ENCODE measurements at regions not wholly inside any gene's neighbourhood (a gene's known extent, or its start where the extent isn't known, plus 50 kb on each side); places are given as distances from the start of the nearest gene placed in this dataset.
A peak's percentile ranks its signal among the peaks of the same experiment; 100 is the strongest.

- no peak for FAIRE-seq
Observed at GRCh38 chr3:83514130-83514914, 1444.5 kb upstream of the CADM2 start.

GRCh38 chr3:83515123-83515522 is 1443.7 kb upstream of the CADM2 start:
- no peak for FAIRE-seq

GRCh38 chr3:83523470-83524073 is 1435.2 kb upstream of the CADM2 start:
- peak; percentile 91 for FAIRE-seq

GRCh38 chr3:83524901-83525300 is 1433.9 kb upstream of the CADM2 start:
- FAIRE-seq = no peak

GRCh38 chr3:83559082-83559481 is 1399.7 kb upstream of the CADM2 start:
- no peak for FAIRE-seq

- no peak for FAIRE-seq
Observed at GRCh38 chr3:83567935-83568334, 1390.9 kb upstream of the CADM2 start.

- FAIRE-seq = no peak
Observed at GRCh38 chr3:83581546-83581945, 1377.2 kb upstream of the CADM2 start.

GRCh38 chr3:83601704-83602103 is 1357.1 kb upstream of the CADM2 start:
- no peak for FAIRE-seq

GRCh38 chr3:83622526-83622925 is 1336.3 kb upstream of the CADM2 start:
- FAIRE-seq = no peak

GRCh38 chr3:83625261-83625660 is 1333.5 kb upstream of the CADM2 start:
- no peak for FAIRE-seq

- no peak for FAIRE-seq
Observed at GRCh38 chr3:83628471-83628870, 1330.3 kb upstream of the CADM2 start.

GRCh38 chr3:83632526-83632925 is 1326.3 kb upstream of the CADM2 start:
- FAIRE-seq = no peak

- FAIRE-seq = no peak
Observed at GRCh38 chr3:83633758-83634157, 1325.0 kb upstream of the CADM2 start.

- no peak for FAIRE-seq
Observed at GRCh38 chr3:83649692-83650091, 1309.1 kb upstream of the CADM2 start.

GRCh38 chr3:83655083-83655482 is 1303.7 kb upstream of the CADM2 start:
- FAIRE-seq = no peak

- FAIRE-seq = no peak
Observed at GRCh38 chr3:83662381-83662960, 1296.3 kb upstream of the CADM2 start.

- no peak for FAIRE-seq
Observed at GRCh38 chr3:83670416-83670815, 1288.4 kb upstream of the CADM2 start.

- no peak for FAIRE-seq
Observed at GRCh38 chr3:83683937-83684598, 1274.7 kb upstream of the CADM2 start.

- FAIRE-seq = no peak
Observed at GRCh38 chr3:83706669-83707068, 1252.1 kb upstream of the CADM2 start.

GRCh38 chr3:83715307-83715706 is 1243.5 kb upstream of the CADM2 start:
- no peak for FAIRE-seq

GRCh38 chr3:83729576-83729975 is 1229.2 kb upstream of the CADM2 start:
- FAIRE-seq = no peak

GRCh38 chr3:83734656-83735055 is 1224.1 kb upstream of the CADM2 start:
- FAIRE-seq = no peak

- FAIRE-seq = no peak
Observed at GRCh38 chr3:83738202-83738601, 1220.6 kb upstream of the CADM2 start.

- FAIRE-seq = no peak
Observed at GRCh38 chr3:83740504-83740903, 1218.3 kb upstream of the CADM2 start.

Data from islet of Langerhans (tissue), 1 donor.